Testis (tissue), 2 donors: ENCODE measurements at regions not wholly inside any gene's neighbourhood (a gene's known extent, or its start where the extent isn't known, plus 50 kb on each side); places are given as distances from the start of the nearest gene placed in this dataset.

Source experiments
- POLR2A ChIP-seq: fragments of 450-650 bp; IDR thresholded peaks from one replicate; pipeline ENCODE4 v1.6.1; 2017; ENCODE audit warnings: antibody characterized with exemption, mild to moderate bottlenecking, moderate library complexity
- TF ChIP-seq, protein P1 (sequence below), 3 experiments: fragments of 450-650 bp in 2 of 3; fragments of 200-600 bp in 1 of 3; sonication (generic) in 1 of 3; IDR thresholded peaks; one replicate each; pipeline ENCODE4 v1.5.1; 2016 to 2019; ENCODE audit warnings: antibody characterized with exemption in 3 of 3, mild to moderate bottlenecking in 2 of 3, moderate library complexity in 1 of 3

- TF ChIP-seq POLR2A = no peak
- TF ChIP-seq, protein P1, sequence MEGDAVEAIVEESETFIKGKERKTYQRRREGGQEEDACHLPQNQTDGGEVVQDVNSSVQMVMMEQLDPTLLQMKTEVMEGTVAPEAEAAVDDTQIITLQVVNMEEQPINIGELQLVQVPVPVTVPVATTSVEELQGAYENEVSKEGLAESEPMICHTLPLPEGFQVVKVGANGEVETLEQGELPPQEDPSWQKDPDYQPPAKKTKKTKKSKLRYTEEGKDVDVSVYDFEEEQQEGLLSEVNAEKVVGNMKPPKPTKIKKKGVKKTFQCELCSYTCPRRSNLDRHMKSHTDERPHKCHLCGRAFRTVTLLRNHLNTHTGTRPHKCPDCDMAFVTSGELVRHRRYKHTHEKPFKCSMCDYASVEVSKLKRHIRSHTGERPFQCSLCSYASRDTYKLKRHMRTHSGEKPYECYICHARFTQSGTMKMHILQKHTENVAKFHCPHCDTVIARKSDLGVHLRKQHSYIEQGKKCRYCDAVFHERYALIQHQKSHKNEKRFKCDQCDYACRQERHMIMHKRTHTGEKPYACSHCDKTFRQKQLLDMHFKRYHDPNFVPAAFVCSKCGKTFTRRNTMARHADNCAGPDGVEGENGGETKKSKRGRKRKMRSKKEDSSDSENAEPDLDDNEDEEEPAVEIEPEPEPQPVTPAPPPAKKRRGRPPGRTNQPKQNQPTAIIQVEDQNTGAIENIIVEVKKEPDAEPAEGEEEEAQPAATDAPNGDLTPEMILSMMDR (IDR thresholded peaks at IDR 0.05) = no peak
These were observed 367.9 kb downstream of the TYW1 start for GRCh38 chr7:67364441-67365017.
